ENCODE measurements at regions not wholly inside any gene's neighbourhood (a gene's known extent, or its start where the extent isn't known, plus 50 kb on each side); places are given as distances from the start of the nearest gene placed in this dataset.
A peak's percentile ranks its signal among the peaks of the same experiment; 100 is the strongest.

DNA sequence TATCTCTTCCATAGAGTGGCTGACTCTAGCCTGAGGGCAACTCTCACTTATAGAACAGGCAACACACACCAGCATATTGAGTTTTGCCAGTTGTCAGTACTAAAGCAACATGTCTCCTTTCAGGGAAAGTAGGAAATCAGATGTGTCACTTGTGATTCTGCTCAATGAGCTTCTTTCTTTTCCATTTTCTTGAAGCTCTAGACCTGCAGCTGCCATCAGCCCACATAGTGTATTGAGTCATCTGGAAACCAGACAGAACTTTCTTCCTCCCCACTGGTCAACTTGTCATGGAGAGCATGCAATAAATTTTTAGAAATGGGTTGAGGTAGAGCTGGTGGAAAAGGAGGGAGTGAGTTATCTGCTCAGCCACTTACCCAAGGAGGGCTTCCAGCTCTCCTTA, 209.0 kb upstream of the PLEKHG7 start:
- DNase-seq (no peak), ATAC-seq (peak; percentile 79)

DNA sequence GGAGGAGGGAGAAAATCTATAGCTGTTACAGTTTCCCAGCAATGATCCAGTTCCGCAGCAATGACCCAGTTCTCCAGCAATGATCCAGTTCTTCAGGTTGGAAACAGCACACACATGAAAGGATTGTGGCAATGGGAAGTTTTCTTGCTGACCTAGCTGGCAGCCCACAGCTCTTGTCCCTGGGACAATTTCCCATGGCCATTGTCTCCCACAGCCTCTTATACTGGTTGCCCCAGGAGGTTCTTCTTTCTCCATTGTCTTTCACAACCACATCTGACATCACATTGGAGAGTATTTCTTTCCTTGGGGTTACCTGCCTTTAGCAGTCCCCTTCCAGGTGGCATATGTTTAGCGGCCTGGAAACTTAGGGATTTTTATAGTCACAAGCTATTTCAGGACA, 209.8 kb upstream of the PLEKHG7 start:
- ATAC-seq (no peak), DNase-seq (no peak)

DNA sequence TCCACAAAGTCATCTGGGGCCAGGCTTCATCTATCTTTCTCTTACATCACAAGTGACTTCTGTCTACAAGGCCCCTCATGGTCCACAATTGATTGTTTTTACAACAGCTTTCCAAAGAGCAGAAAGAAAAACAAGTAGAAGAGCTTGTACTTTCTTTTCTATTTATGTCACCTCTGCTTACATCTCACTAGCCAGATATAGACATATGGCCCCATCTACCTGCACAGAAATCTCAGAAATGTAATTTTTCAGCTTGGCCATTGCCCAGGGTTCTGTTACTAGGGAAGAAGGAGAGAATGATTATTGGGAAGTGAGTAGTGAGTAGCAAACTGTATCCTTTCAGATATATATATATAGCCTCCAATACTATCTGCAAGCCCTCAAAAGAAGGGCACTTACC, 210.5 kb upstream of the PLEKHG7 start:
- no peak for DNase-seq
- ATAC-seq, result no peak

DNA sequence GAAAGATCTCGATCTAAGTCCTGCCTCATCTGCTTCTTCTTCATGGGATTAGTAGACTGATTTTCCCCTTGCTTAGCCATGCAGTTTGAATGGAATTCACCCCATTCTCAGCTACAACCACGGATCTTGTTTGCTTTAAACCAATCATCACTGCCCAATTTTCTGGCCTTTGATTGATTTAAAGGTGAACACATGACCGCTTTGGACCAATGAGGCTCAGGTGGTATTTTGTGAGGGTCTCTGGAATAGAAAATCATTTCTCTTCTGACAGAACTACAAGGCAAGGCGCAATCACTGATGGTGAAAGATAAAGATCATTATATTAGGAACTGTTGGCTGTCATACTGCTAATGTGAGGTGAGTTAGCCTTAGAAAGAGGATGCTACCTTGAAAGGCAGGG, 213.0 kb upstream of the PLEKHG7 start:
- no peak for DNase-seq

DNA sequence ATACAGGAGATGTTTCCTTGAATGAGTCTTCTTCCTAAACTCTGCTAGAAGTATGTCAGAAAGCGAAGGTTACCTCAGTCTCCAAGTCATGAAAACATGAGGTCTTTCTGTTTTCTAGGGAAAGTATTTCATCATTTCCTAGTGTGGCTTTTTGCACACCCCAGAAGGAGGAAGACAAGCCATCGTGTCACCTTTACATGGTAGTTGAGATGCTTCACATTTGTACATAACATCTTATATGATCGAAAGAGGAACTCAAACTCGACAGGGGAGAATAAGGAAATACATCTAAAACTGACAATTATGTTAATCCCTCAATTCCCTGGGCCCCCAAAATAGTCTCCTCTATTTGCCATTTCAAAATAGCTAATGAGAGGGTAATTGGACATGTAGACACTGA, 214.1 kb upstream of the PLEKHG7 start:
- ATAC-seq (no peak), DNase-seq (no peak)

More for the DNA sequence above, 213.0 kb upstream of the PLEKHG7 start:
- ATAC-seq, result no peak

DNA sequence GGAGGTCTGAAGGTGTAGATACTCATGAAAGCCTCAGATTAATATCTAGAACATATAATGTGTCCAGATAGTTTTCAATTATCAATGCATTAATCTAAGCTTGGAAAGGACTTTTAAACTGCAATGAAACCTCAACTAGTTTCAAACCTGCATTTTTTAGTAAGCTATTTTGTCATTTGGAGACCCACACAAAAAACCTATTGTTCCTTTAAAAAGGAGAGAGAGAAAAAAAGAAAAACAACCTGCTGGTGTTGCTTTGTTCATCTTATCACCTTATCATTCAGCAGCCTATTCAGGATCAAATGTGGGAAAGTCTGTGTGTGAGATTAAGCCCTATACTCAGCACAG, 215.7 kb upstream of the PLEKHG7 start:
- DNase-seq, result no peak
- ATAC-seq, result no peak

DNA sequence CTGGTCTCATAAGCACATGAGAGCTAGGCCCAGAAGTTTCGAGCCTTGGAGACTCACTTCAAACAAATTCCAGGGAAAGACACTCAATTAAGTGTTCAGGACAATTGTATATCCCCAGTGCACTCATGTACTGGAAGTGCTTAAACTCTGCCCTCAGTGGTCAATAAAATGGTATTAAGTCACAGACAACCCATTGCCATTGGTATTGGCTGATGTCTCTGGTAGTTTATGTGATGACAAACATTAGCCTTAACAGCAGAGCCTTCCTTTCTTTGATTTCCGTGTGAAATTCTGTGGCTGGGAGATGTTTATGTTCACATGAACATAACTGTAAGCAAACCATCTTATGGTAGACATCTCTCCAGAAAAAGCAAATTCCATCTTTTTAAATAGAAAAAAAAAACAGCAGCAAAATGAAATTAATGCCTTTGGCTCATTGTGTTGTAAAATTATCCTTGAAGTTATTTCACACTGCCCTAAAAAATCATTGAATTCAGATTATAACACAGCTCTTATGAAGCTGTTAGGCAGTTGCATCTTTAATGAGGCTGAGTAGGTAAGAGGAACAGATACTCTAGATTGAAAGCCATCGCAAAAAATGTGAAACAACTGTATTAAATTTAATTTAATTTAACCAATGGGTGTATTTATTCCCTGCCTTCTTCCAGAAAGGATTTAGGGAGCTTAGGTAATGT, 216.2 kb upstream of the PLEKHG7 start:
- no peak for DNase-seq
- ATAC-seq, result no peak

DNA sequence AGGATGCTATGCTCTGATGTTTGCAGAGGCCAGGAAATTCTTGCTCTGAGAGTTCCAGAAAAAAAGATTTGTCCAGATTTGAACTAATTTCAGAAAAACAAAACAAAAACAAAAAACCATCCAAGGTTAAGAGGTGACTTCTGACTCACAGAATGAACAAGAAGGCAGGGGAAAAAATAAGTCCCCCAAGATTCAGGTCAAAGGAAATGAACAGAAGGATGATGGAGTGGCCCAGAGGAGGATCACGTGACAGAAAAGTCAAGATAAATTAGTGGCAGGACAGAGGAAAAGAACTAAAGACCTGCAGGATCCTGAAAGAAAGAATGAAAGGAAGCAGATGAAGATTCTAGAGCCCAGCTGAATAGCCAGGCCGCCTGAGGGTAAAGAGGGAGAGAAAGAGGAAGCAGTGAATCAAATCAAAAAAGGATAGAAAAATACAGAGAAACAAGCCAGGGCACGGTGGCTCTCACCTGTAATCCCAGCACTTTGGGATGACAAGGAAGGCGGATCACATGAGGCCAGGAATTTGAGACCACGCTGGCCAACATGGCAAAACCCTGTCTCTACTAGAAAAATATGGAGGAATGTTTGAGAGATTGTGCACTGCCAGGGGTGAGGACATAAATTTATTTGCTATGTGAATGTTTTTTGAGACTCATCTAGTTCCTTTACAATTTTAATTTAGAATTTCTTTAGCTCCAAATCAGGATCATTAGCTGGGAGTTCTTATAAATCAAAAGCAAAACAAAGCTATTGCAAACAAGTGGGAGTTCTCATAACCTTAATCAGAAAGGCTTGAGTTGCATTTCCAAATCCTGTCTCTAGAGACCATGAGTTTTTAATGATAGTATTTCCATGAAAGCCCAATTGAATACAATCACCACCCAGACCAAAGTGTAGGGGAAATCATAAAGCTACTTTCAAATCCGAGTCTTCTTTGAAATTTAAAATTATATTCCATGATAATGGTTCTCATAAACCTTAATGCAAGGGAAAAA, 217.1 kb upstream of the PLEKHG7 start:
- ATAC-seq (peak; percentile 57), DNase-seq (no peak)

DNA sequence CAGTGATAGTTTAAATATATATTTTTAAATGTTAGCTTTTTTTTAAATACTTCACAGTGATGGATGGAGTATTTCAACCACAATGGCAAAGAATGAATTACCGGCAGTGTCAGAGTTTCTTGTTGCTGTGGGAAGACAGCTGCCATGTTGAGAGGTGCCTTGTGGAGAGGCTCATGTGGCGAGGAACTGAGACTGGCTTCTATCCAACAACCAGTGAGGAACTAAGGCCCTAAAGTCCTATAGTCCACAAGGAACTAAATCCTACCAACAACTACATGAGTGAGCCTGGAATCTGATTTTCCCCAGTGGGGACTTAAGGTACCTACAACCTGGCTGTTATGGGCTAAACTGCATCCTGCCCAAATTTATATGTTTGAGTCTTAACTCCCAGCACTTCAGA, 220.2 kb upstream of the PLEKHG7 start:
- ATAC-seq, result no peak
- DNase-seq, result no peak

DNA sequence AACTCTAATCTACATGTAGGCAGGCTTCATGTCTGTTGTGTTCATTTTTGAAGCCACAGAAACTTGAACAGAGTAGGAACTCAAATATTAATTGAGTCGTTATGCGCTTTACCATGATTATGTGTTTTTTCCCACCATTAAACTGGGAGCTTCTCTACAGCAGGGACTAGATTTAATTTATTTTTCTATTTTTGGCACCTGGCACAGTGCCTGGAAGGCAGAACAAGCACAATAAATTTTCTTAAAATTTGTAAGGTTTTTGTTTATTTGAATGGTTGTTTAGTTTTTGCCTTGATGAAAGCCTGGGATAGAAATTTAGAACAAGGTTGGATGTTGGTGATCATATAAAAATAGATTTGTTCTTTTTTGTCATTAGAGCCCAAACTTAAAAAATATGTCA, 221.7 kb upstream of the PLEKHG7 start:
- ATAC-seq, result no peak
- no peak for DNase-seq

DNA sequence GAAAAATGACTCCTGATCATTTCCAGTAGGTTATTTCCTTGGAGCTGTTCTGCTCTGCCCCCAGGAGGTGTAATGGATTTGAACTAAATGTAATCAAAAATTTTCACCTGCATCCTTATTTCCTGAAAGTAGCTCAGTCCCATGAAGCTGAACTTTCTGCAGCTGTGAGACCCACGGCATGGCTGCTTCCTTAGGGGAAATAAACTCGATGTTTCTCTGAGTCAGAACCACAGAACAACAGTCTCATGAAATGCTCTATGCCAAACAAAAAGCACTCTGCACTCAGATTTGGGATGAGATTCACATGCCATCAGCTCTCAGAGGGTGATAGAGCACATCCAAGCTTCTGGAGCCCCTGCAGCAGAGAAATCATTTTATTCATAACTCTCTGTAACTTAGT, 224.1 kb upstream of the PLEKHG7 start:
- ATAC-seq (no peak), DNase-seq (no peak)

DNA sequence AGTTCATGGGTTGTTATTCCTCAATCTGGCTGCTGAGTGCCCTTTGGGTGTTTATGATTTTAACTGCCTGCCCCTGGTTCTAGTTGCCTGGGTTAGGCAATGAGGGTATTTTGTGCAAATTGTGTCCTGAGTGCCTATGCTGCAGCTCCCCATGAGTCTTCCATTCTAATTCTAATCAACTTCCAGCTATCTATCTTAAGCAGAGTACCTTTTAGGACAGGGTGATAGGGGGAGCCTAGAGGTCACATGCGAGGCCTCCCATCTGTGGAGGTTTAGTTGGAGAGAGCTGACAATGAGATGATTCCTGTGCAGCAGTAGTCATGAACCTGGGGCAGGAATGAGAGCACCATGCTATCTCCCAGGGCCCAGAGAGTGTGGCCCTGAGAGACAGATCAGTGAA, 225.9 kb upstream of the PLEKHG7 start:
- ATAC-seq (no peak), DNase-seq (no peak)

DNA sequence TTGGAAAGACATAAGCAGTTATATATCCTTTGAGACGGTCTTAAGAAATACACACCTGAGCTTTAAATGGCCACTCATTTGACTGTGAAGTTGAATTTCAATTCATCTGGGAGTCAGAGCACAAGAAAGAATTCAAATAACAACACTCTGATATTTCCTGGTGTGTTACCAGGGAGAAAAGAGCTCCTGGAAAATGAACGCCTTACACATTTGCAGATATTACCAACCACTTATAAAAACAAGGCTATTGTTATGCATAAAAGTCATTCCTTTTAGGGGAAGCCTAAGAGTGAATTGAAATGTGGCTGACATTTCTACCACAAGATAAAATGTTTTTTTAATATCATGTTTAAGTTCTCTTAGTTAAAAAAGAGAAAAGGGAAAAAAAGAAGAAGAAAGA, 229.2 kb upstream of the PLEKHG7 start:
- no peak for DNase-seq
- ATAC-seq, result no peak

DNA sequence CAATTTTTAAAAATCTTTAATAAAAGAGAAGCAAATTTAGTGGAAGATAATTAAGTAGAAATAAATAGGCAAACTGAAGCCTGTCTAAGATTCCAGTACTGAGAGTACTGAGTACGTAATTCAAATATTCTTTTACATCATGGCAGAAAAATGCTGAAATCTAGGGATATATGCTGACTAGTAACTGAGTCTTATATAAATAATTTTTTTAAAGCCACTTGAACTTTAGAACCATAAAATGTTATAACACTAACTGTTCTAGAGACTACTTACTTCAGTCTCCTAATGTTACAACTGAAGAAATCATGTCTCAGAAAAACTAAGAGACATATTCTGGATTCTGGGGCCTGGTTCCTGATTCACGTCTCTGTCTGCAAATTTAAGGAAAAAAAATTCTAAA, 230.6 kb upstream of the PLEKHG7 start:
- ATAC-seq (no peak), DNase-seq (no peak)

DNA sequence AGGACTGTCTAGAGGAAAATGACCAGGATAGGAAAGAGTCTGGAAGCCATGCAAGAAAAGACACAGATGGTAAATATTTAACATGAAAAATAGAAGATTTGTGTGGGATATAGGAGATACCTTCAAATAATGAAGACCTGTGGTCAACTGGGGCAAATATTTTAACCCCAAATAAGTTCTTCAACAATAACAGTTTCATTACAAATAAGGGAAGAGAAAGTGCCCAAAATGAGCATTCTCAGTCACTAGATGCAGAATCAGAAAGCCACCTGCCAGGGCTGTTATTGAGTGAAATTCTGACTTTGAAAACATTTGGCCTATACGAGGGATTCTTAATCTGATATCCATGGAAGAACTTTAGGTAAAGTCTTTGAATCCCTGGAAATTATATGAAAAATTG, 231.2 kb upstream of the PLEKHG7 start:
- ATAC-seq (no peak), DNase-seq (no peak)

DNA sequence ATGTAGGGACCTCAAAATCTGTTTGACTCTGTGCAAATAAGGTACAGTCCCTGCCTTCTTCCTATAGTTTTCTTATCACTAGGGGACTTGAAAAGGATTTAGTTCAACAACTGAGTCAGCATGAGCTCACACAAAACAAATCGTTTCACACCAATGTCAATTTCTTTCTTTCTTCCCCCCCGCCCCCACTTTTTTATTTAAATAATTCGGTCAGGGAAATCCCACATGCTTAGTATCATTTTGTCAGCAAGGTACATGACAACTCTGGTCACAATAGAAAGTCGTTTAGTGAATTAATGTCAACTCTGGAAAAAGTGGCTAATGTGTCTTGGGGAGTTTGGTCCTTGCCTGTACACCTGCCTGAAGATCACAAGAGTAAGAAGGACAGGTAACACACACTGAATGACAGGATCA, 232.2 kb upstream of the PLEKHG7 start:
- ATAC-seq (peak; percentile 94), DNase-seq (peak; percentile 31)

DNA sequence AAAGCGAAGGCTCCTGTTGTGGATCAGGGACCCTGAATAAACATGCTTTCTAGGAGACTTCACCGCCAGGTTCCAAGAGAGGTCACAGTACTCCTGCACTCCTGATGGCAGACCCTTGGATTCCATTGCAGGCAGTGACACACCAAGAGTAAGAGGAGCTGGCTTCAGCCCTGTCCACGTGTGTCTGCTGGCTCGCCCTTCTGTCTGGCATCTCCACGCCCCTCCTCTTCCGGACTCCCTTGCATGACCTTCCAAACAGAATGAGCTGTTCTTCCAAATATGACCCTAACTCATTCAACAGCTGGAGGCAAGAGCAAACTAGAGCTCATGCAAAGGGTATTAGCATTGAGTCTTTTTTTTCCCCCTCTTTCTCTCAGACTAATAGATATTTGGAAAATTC, 233.0 kb upstream of the PLEKHG7 start:
- DNase-seq (no peak), ATAC-seq (no peak)

DNA sequence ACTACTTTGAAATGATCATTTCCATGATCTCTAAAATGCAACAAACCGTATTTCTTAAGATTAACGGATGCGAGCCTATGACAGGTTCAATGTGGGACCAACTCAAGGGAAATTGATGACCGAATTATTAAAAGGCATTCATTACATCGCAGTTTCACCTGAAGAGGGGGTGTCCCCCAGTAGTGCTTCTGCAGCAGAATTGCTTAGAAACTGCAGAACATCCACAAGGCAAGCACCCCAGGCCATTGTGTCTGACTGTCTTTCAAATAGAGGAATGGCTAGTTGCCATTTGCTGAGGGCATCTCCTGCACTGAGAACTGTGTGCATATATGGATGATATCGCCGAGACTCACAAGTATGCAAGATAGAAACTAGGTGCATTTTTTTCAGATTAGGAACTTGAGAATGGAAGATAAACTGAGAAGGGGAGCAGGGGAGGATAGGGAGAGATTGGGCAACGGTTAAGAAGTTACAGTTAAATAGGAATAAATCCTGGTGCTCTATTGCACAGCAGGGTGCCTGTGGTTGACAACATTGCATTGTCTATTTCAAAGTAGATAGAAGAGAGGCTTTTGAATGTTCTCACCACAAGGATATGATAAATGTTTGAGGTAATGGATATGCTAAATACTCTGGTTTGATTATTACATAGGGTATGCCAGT, 234.3 kb upstream of the PLEKHG7 start:
- no peak for ATAC-seq
- DNase-seq, result no peak

DNA sequence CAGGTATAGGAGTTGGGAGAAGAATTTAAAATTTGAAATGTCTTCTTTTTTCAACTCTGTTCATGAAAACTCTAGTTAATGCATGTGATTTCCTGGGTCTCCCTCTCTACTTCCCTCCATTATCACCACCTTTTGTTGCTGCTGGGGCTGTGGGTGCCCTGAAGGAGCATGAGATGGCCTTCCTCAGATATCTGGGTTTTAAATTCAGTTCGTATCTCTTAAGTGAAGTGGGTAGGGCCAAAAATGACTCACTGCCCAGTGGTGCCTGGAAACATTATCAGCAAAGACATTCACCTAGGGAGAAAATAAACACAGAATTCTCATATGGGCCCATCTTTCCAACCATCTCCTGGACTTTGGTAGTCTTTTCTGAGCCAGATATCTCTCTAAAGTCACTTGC, 234.9 kb upstream of the PLEKHG7 start:
- DNase-seq, result no peak
- no peak for ATAC-seq

DNA sequence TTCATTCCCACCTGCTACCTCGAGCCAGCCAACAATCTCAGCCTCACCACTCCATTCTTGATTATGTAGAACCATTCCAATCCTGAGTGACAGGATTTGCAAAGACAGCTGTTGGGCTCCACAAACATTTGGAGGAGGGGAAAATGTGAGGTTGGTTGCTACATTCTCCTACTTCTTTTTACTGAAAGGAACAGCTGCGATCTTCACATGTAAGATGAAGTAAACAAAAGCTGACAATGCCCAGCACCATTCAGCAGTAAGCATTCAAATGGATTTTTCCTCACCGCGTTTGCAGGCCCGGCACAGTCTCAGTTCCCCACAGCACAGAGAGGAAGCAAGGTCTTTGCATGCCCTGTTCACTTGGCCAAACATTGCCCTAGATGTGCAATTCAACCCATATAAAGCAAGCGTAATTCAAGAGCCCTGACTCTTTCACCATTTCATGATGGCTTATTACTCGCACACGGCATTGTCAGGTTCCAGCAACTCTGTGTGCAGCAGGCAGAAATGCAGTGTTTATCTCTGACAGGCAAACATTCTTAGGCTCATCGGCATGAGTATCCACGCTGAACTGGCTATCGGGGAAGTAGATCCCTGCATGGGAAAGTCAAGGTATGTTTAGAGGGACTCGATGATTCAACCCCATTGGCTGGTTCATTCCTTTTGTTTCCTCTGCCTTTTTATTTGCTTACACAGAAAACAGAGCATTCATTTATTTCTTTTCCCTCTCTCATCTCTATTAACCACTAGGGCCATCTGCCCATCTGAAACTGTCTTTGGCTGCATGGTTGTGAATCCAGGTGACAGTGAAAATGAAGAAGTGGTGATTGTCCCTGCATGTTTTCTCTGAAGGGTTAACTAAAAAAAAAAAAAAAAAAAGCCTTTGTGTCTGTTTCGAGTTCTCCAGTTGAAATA, 236.1 kb upstream of the PLEKHG7 start:
- no peak for ATAC-seq
- no peak for DNase-seq

DNA sequence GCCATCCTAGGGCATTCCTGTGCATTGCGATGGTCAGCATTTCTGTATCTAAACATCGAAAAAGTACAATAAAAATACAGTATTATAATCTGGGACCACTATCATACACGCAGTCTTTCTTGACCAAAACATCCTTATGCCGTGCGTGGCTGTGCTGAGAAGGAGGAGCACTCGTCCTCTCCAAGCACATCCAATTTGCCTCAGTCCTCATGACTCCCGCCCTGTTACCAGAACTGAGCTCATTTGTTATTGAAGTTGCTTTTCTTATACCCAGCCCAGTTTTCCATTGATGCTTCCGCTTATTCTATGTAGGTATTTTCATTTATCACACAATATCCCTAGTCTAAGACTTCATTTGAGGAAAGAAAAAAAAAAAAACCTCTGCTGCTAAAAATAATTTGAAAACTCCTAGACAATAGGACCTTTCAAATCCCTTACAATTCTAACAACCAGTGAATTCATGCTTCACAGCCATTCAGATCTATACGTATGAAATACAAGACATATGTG, 236.9 kb upstream of the PLEKHG7 start:
- ATAC-seq (no peak), DNase-seq (no peak)

DNA sequence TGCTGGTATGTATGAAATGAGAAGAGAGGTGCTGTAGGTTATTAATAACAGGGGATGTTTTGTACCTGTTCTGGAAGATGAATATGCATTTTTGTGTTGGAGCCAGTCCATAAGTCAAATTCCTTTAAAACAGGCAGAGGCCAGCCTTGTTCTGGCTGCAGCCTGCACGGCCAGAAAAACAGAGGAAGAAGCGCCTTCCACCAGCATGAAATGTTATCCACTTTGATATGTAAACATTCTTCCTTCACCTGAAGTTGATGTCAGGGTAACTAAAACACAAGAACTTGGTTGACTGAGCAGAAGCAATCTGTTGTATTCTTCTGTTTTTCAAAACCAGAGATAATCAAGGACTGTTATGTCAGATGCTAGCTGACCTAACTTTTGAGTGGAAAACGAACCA, 237.9 kb upstream of the PLEKHG7 start:
- no peak for DNase-seq

More for the DNA sequence above, 237.9 kb upstream of the PLEKHG7 start:
- ATAC-seq, result no peak

Data from stimulated activated naive CD8-positive, alpha-beta T cell treated with anti-CD3 and anti-CD28 coated beads, Interleukin-15, Interleukin-2, amounts not matched to agents 100 U/mL and 50 U/mL, for 24 hours (primary cell).